ENCODE measurements at regions not wholly inside any gene's neighbourhood (a gene's known extent, or its start where the extent isn't known, plus 50 kb on each side); places are given as distances from the start of the nearest gene placed in this dataset.

GRCh38 chr3:66606126-66606525 lies 105.3 kb upstream of the LRIG1 start:
- ChIA-PET CTCF (ENCODE audit: low intra/inter-chr PET ratio) (no interaction called here), POLR2A (interaction anchor here (0.7 kb wide), 1 partner anchor 30 kb away, joined by 4 read pairs; no protein-coding TSS in a partner anchor)
- Histone ChIP-seq H3K79me2 (ENCODE audit: control insufficient read depth, insufficient read depth, low read length) (no peaks in the 10 kb centered on the region), H3K4me3 (no peak overlapping the region), H3K27me3 (ENCODE audit: control insufficient read depth in 2 of 2, insufficient read depth in 2 of 2, low read length in 2 of 2) (no peaks in the 10 kb centered on the region), H3K27ac (ENCODE audit: extremely low read depth, low read depth, low read length) (no peak overlapping the region), H4K20me1 (replicated peaks; ENCODE audit: control insufficient read depth, insufficient read depth, low read length) (no peaks in the 10 kb centered on the region), H3K9me1 (ENCODE audit: control insufficient read depth, insufficient read depth, low read length) (no peaks in the 10 kb centered on the region), H3K4me2 (ENCODE audit: insufficient read depth, low read length) (no peak overlapping the region), H3K9ac (ENCODE audit: insufficient read depth in 1 of 2, low read depth in 2 of 2, low read length in 2 of 2) (no peak overlapping the region), H3K9me3 (replicated peaks; ENCODE audit: control insufficient read depth, insufficient read depth, low read depth, low read length) (no peaks in the 10 kb centered on the region), H3K4me1 (replicated peaks in 1 of 2; ENCODE audit: control insufficient read depth in 2 of 2, insufficient read depth in 2 of 2, low read length in 2 of 2) (no peaks in the 10 kb centered on the region), H2AFZ (ENCODE audit: low read depth, low read length) (no peak overlapping the region), H3K36me3 (ENCODE audit: control insufficient read depth, insufficient read depth, low read length) (no peaks in the 10 kb centered on the region)
- no peak for ATAC-seq
- intact Hi-C loops (cut with micrococcal nuclease), result no loop called here
- DNase-seq (ENCODE audit: extremely low read depth in 1 of 4, low spot score in 3 of 4), result no peak
- no peak for FAIRE-seq
- no peak for TF ChIP-seq CGGBP1 (CRISPR knock-in tag; IDR thresholded peaks at IDR 0.05)
- TF ChIP-seq NR2F6 (CRISPR knock-in tag; IDR thresholded peaks at IDR 0.05), result no peak
- no peak for TF ChIP-seq ZBTB33 (CRISPR knock-in tag; IDR thresholded peaks at IDR 0.05)
- TF ChIP-seq TAF15 (IDR thresholded peaks at IDR 0.05; ENCODE audit: low read depth, low read length), result no peak
- no peak for TF ChIP-seq ARID2 (IDR thresholded peaks at IDR 0.05)
- no peak for TF ChIP-seq MTA1 (IDR thresholded peaks at IDR 0.05; ENCODE audit: borderline replicate concordance)
- no peak for TF ChIP-seq E2F8 (IDR thresholded peaks at IDR 0.05; ENCODE audit: low read depth, partially characterized antibody)
- no peak for TF ChIP-seq HMGXB4 (CRISPR knock-in tag; IDR thresholded peaks at IDR 0.05)
- no peak for TF ChIP-seq FOS (IDR thresholded peaks at IDR 0.05; ENCODE audit: extremely low read depth, insufficient read length)
- no peak for TF ChIP-seq MEF2A (IDR thresholded peaks at IDR 0.05; ENCODE audit: control insufficient read depth, low read depth, low read length)
- no peak for TF ChIP-seq ZC3H11A (IDR thresholded peaks at IDR 0.05; ENCODE audit: low read depth, low read length)
- no peak for TF ChIP-seq ZNF311 (CRISPR knock-in tag; IDR thresholded peaks at IDR 0.05)
- TF ChIP-seq ZNF232 (CRISPR knock-in tag; IDR thresholded peaks at IDR 0.05), result no peak
- in situ Hi-C loops (cut with MboI), result no loop called here
- 0% methylated on average over 1 of the region's 1 CpG for WGBS (ENCODE audit: insufficient coverage, low coverage, missing lambda C conversion rate)
- BruUV-seq (replicated peaks), result no TSS peak
